Activated CD4-positive, CD25-positive, alpha-beta regulatory T cell treated with anti-CD3 and anti-CD28 coated beads, Interleukin-2, amount 50 U/mL, for 16 hours (primary cell): ENCODE measurements at regions not wholly inside any gene's neighbourhood (a gene's known extent, or its start where the extent isn't known, plus 50 kb on each side); places are given as distances from the start of the nearest gene placed in this dataset.
"Not testable (repeated sequence)": the region's sequence is repeated elsewhere in the genome, so short reads cannot be mapped to it uniquely, and the experiment has no call there.

Experiments used
- DNase-seq: peaks from one replicate; pipeline ENCODE4 v3.0.0-alpha.2; 2020; ENCODE audit warnings: low read depth, low spot score

DNA sequence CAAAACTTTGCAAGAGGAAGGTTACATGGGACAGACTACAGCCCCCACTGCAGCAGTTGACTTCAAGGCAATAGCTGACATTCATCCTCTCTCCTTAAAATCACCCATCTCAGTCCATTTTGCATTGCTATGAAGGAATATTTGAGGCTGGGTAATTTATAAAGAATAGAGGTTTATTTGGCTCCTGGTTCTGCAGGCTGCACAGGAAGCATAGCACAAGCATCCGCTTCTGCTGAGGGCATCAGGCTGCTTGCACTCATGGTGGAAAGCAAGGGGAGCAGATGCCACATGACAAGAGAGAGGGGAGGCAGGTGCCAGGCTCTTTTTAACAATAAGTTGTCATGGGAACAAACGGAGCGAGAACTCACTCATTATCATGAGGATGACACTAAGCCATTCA, 646.0 kb downstream of the ZEB2 start:
- DNase-seq: no peak

DNA sequence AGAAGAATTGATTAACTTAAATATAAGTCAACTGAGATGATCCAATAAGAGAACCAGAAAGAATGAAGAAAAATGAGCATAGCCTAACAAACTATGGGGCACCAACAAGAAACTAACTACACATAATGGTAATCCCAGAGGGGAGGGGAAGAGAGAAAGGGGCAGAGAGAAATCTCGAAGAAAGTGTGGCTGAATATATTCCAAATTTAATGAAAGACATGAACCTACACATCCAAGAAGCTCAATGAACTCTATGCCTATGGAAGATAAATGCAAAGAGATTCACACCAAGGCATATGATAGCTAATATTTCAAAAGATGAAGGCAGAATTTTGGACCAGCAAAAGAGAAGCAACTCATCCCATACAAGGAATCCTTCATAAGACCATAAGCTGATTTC, 649.2 kb downstream of the ZEB2 start:
- DNase-seq: no peak

DNA sequence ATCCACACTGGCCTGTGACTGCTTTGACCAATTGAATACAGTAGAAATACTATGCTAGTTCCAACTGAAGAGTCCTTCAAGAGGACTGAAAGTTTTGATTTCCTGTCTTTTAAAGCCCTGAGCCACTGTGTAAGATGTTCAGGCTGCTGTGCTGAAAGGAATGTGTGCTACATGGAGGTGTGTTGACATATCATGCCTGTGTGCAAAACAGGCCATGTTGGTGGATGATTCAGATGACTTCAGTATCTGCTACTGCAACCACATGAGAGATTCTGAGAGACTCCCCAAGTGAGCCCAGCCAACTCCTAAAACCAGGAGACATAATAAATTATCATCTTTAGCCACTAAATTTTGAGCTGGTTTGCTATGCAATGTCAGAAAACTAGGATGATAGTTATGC, 662.9 kb downstream of the ZEB2 start:
- DNase-seq: no peak

DNA sequence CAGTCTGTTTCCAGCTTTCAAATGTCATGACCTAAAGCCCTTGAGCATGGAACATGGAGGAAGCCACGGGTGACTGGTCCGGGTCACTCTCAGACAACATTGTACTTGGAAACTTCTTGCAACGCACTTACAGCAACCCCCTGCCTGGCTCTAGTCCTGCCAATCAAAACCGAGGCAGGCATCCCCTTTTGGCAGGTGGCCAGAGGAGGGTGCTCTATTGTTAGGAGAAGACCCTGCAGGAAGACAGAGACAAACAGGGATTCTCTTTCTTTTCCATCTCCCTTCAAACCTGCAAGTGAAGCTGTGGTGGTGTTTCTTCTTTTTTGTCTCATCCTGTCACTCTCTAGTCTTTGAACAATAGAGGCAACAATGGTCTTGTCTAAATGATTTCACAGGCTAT, 667.2 kb downstream of the ZEB2 start:
- no peak for DNase-seq

DNA sequence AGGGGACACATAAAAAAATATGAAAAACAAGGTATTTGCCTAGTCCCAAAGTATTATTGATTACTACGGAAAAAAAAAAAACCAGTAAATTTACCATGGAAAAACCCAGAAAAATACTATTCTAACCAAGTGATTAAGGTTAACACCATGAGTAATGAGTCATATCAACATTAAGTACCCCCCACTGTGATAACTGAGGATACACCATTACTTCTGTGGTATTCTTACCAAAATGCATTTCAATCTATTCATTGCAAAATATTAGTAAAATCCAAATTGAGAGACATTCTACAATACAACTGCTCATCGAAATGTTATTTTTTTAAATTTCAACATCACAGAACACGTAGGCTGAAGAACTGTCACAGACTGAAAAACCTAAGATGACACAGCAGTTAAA, 669.8 kb downstream of the ZEB2 start:
- DNase-seq: no peak

DNA sequence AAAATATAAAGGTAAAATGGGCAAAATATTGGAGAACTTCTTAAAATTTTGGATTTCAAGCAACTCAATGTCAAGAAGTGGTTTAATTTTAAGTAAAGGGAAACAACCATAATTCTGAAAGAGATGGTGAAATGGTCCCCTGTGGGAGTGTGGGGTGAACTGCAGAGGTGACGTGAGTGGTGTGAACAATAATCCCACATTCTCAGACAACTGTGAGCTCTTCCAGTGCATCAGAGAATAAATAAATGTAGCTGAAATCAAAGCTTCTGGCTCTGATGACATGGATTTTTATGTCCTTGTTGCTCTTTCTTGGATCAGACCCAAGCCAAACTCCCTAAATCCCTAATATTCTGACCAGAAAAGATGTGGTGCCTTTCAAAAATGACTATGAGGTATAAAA, 672.7 kb downstream of the ZEB2 start:
- no peak for DNase-seq

DNA sequence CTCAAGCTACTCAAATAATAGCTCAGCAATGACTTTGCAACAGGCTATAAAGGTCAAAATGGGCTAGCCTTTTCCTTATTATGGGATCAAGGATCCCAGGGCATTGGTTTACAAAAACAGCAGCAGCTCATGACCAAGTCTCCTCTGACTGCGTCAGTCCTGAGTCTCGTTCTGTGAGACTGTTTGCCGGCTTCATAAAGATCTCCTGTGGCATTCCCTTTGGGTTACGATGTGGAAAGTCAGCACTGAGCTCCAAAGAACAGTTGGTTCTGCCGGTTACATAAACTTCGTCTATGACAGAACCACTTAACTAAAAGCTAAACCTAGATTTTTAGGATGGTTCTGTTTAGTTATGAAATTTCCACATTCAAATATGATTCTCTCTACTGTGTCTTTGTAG, 674.9 kb downstream of the ZEB2 start:
- DNase-seq: no peak

DNA sequence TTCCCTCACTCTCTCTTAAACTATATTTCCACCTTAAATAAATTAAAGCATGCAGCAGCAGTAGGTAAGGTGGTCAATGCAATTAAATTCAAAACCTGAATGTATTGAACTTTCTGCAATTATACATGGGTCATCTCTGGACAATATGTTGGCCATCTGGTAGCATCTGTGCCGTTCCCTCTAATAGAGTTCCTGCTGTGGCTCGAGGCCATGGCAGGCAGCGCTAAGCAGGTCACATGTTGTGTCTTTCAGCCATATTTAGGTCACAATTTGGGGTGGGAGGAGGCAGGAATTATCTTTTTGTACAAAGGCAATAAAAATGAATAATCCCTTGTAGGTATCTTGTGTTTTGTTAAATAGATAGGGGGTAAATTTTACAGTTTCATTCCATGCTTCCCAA, 676.2 kb downstream of the ZEB2 start:
- no peak for DNase-seq

DNA sequence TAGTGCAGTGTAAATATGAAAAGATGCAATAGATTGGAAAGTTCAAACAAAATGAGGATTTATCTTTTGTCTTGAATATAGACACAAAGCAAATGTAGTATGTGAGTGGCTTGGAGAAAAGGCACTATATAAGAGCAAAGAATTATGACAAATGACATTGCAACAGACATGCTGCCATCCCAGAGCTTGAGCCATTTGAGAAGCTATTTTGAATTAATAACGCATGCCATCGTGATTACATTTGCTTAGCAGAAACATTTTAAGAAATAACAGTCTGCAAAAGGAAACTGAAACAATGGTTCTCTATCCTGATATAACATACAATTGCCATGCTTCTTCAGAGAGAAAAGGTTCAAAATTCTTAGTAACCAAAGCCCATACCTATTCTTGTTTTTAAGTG, 677.1 kb downstream of the ZEB2 start:
- DNase-seq: no peak

DNA sequence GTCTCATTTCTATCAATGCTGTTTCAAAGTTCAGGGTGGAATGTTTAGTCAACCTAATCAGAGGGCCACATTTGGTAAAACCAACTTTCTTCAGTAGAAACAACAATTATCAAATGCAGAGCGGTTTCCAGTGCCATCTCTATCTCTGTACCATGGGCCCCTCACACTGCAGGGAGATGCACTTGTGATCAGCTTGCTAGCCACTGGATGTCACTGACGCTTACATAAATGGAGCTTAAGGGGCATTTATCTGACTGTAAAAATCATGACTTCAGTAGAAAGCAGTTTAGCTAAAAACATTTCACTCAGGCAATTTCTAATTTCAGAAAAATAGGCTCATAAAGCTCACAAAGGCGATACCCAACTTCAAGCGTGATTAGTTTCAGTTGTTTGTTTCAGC, 678.0 kb downstream of the ZEB2 start:
- no peak for DNase-seq

DNA sequence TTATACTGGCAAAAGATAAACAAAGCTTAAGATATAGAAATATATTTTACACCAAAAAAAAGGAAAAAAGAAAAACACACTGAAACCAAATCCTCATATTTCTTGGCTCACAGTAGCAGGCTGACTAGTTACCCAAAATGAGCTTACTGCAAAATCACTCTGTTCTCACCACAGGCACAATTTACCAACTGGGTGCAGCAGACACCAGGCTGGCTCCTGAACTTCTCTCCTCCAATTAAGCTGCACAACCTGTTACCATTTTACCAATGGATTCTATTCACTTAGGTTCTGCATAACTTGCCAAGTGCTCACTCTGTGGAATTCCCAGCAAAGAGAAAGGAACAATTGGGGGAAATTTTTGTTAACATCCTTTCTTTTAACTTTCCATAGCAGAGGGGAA, 679.3 kb downstream of the ZEB2 start:
- DNase-seq: no peak

DNA sequence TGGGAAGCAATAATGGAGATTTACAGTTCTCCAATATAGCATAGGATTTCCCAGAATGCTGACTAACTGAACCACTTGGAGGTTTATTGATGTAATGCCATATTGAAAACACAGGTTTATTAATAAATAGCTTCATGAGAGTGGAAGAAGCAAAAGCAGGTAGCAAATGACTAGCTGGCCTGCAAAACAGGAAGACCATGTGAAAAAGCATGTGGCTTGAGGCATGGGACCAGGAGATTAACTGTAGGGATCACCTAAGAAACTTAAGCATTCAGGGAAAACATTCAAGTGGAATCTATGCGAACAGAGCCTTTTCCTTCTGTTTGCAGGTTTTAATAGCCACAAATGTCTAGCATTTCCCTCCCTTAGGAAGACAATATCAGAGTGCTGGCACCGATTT, 679.7 kb downstream of the ZEB2 start:
- no peak for DNase-seq

DNA sequence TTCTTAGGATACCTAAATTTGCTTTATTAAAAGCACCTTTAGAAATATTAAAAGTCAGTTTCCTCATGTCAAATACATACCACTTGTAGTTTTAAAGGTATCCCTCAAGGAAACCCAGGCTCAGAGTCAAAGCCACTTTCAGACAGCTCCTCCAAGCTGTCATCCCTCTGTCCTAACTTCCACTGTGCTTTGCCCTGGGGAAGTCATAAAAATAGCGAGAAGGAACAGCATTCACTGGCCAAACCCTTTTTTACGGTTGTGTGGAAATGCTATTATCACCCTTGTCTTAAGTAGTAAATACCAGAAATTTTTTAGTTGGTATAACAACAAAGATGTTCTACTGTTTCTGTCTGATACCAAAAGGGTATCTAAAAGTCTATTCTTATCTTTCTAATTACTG, 680.5 kb downstream of the ZEB2 start:
- no peak for DNase-seq

DNA sequence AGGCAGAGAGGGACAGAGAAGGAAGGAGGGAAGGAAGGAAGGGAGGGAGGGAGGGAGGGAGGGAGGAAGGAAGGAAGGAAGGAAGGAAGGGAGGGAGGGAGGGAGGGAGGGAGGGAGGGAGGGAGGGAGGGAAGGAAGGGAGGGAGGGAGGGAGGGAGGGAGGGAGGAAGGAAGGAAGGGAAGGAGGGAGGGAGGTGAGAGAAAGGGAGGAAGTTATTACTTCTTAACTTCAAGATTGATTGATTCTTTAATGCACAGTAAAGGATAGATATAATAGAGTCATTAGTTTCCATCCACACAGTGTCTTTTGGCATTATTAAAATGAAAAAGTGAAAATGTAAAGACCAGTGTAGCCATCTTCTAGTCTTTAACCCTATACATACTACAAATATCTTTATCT, 682.9 kb downstream of the ZEB2 start:
- not testable (repeated sequence) for DNase-seq

DNA sequence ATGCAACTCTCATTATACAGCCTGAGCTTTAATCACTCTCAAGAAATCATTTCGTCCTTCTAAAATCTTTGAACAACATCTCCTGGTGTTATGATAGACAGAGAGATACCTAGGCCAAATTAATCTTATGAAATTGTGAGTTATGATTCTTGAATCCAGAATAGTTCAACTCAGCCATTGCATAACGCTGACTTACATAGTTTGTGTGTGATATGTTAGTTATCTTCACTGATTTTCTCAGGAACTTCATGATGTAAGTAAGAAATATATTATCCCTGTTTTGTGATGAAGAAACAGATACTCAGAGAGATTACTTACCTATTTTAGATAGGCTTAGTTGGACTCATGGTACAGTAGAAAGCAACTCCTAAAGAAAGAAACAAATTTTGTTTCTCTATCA, 684.4 kb downstream of the ZEB2 start:
- no peak for DNase-seq

DNA sequence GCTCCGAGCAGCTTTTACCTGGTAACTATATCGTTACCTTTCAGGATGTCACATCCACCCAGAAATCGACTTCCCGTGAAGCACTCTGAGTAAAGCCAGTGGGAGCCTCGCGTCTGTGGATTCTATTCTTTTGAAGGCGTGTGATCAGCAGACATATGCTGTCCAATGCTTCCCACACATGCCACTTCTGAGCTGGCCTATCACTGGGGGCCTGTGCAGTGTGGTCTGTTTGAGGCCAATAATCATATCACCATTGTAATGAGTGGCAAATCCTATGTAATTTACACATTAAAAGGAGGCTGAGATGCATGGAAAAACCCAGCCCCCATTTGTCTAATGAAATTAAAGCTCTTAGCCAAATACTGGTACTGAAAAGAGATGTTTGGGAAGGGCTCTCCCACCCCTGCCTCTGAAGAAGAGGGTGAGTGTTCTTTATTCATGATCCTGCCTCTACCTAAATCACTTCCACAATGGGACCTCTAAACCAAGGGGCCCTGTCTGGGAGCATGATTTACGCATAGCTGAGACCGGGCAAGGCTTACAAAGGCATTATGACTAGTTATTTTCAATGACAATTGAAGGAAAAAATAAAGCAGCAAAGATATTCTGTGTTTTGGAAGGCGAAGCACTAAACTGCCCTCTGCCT, 686.8 kb downstream of the ZEB2 start:
- DNase-seq: no peak

DNA sequence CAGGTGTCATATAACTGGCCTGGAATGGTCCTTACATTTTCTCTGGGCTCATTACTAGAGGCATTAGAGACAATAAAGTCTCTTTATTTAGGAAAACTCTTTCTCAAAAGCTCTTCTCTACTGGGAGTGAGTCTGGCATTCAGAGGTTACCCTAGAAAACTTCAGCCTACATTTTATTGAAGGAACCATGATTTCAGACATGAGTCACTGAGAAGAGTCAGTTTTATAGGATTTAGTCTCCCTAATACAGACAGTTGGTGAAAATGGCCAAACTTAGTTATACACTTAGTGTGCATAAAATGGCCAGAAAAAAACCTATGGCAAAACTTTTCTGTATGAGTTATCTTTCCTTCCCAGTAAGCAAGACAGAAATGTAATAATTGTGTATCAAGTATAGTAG, 689.4 kb downstream of the ZEB2 start:
- DNase-seq: no peak

DNA sequence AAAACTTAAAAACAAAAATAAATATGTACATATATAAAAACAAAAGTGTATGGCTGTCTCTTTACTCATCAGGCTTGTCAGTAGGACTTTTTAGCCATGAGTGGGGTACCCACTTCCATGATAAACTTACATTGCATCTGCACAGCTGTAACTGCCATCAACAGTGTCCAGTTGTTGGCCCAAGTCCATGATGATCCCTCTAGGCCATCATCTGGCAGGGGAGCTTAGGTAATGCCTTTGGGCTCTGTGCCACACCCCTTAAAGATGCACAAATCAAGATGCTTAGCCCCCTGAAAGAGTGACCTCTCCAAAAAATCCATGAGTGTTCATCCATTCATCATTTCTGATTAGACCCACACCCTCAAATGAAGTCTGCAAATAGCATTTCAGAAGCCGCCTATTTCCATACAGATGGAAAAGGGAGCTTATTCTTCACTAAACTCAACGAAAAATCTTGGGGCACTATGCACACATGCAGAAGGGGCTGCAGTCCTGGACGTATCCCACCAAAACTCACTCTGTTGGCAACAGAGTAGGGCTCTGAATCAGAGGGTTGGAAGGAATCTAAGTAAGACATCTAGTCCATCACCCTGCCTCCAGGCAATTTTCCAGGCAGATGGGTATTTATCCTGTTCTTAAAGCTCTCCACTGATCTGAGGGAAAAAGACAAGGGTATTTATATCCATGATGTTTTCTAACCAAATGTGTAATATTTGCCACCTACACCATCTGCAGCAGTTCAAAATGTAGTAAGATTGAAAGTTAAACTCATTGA, 691.0 kb downstream of the ZEB2 start:
- DNase-seq: no peak

DNA sequence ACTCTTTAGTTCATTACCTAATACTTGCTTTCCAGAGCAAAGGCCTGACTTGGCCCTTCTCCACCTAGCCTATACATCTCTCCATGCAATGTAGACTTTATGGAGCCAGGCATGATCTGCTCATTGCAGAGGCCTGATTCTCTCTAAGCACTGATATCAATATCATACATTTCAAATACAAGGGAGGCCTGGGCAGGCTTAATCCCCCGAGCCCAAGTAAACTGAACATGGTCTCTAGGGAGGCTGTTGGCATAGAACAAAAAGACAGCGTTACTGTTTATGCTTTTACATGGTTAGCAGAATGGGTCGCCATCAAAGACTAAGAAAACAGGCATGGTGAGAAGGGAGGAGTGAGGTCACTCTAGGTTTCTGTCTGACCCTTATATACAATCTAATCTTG, 695.1 kb downstream of the ZEB2 start:
- DNase-seq: no peak

DNA sequence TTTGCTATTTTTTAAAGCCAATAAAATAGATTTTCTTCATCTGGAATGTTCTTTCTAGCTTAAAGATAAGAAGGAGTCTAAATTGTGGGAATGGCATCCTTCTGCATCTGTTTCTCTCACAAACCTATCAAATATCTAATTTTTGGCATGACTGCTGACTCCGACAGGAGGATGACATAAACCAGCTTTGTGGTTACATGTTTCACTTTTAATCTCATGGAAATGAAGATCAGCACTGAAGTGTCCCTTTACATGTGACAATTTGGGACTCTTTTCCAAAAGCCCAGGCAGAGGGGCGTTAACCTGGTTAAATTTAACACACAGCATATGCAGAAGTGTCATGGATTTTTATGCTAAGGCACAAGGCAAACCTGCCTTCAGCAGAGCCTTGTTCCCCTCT, 694.7 kb downstream of the ARHGAP15 start:
- DNase-seq: no peak

DNA sequence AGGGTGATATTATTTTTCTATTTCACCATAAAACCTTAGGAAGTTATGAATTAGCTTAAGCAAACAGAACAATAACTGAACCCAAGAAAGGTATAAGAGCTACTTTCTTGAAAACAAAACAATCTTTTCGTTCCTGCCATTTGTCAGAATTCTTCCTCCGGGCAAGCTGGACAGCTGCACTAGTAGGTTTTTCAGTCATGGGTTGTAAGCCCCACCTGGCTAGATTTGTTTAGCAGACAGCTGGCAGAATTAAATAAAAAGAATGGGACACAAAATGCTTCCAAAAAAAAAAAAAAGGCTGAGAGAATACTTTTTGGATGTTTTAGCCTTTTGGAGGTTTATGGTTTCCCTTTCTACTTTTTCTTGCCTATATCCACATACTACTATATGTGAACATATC, 694.1 kb downstream of the ARHGAP15 start:
- no peak for DNase-seq

DNA sequence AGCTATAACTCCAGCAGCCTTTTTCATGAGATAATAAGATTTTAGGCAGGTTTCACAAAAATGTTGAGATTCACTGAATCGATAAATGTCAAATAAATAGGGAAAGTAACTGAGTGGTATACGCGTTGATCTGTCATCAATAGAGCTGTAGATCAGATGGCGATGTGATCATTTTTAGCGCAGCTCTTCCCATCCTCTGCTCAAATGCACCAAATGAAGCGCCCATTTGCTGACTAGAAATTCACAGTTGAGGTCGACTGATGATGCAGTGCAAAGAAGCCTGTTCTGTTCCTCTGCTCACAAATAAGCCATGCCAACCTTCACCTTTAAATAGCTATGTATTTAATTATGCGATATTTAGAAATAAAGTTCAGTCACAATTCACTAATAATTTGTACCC, 693.5 kb downstream of the ARHGAP15 start:
- DNase-seq: no peak

DNA sequence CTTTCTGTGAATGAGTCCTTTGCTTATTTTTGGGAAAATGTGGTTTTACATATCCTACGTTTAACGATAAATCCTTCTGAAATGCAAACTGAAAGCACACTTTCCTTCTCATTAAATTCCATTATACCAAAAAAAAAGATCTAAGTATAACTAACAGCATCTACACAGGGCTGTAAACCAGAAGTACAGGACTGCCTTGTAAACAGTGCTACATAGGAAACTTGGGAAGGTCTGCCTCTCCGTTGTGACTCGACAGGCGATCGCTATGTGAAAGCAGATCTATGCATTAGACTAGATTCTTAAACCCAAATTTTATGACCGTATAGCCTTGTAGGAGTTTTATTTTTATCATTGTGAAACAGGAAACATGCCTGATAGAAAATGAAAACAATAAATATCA, 690.5 kb downstream of the ARHGAP15 start:
- no peak for DNase-seq
